Cardiac fibroblast (primary cell): ENCODE measurements at regions not wholly inside any gene's neighbourhood (a gene's known extent, or its start where the extent isn't known, plus 50 kb on each side); places are given as distances from the start of the nearest gene placed in this dataset.

ENCODE experiments used
- DNase-seq, 2 donors: peaks; one replicate each; pipeline versions ENCODE4 v3.0.0 to v3.0.0-alpha.2; 2010; ENCODE audit warnings: low read depth in 2 of 2
- H3K4me3 ChIP-seq, 2 donors: replicated peaks in 1 of 2; 1 replicate in 1 of 2; 2 replicates in 1 of 2; pipeline ENCODE4 v1.5.1; 2011; ENCODE audit warnings: low read depth in 2 of 2, low read length in 2 of 2, mild to moderate bottlenecking in 2 of 2, moderate library complexity in 1 of 2
- TF ChIP-seq, protein P1 (sequence below): IDR thresholded peaks from one replicate; pipeline ENCODE4 v1.5.1; 2011; ENCODE audit warnings: low read depth, mild to moderate bottlenecking, low read length, inconsistent platforms

DNA sequence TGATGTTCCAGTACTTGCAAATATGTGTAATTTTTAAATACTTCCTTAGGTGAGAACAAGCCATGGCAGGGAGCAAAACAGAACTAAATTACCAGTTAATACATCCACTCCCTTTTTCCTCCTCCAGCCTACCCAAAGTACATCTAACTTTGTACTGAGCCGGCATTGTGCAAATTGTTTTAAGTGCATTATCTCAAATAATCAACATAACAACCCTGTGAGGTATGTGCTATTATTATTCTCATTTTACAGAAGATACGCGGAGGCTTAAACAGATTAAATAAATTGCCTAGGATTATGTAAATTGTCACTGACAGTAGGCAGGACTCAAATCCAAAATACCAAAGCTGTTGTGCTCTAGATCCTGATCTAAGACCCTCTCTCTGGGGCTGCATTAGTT, 55.5 kb upstream of the KLF4 start:
- no peak overlapping the region for H3K4me3 ChIP-seq

DNA sequence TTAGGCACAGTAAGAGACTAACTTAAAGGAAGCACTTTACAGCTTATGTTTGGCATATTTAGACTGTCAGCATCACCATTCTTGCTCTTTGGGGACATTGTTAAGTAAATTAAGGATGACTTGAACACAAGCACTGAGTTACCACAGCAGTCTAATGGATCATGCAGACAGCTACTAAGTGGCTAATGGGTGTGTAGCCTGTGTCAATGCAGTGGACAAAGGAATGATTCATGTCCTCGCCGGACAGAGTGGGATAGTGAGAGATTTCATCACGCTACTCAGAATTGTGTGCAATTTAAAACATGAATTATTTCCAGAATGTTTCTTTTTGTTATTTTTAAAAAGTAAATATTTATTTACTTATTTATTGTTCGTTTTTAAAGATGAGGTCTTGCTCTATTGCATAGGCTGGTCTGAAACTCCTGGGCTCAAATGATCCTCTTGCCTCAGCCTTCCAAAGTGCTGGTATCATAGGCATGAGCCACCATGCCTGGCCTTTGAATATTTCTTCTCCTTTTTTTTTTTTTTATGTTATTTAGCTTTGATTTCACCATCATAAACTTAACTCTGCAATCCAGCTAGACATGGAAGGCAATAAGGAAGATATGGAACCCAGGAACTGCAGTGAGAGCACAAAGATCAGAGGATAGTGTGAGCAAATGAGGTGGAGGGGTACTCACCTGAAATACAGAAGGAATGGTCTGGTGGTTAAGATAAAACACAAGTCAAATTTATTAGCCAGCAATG, 53.0 kb upstream of the KLF4 start:
- H3K4me3 ChIP-seq, result no peak overlapping the region
- peak; percentile 20 to 67 for DNase-seq
- TF ChIP-seq, protein P1, sequence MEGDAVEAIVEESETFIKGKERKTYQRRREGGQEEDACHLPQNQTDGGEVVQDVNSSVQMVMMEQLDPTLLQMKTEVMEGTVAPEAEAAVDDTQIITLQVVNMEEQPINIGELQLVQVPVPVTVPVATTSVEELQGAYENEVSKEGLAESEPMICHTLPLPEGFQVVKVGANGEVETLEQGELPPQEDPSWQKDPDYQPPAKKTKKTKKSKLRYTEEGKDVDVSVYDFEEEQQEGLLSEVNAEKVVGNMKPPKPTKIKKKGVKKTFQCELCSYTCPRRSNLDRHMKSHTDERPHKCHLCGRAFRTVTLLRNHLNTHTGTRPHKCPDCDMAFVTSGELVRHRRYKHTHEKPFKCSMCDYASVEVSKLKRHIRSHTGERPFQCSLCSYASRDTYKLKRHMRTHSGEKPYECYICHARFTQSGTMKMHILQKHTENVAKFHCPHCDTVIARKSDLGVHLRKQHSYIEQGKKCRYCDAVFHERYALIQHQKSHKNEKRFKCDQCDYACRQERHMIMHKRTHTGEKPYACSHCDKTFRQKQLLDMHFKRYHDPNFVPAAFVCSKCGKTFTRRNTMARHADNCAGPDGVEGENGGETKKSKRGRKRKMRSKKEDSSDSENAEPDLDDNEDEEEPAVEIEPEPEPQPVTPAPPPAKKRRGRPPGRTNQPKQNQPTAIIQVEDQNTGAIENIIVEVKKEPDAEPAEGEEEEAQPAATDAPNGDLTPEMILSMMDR, result no peak

More for the DNA sequence above, 55.5 kb upstream of the KLF4 start:
- no peak for DNase-seq
- TF ChIP-seq, protein P1, result no peak

DNA sequence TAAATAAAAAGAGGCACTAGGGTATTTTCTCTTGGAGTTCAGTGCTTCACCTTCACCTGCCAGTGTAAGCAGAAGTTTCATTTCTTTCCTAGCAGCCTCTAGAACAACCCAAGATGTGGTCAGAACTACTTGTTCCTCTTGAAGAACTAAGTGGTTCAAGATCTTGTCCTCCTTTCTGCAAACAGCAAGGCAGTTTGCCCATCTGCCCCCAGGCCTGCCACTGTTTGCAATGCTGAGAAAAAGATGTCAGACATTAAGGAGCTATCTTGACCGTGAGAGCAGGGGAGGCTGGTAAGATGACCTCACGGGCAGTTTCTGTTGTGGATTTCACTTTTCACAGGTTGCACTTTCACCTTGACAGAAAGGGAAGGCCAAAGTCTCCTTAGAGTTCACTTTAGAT, 52.0 kb upstream of the KLF4 start:
- no peak for DNase-seq
- H3K4me3 ChIP-seq, result no peak overlapping the region
- TF ChIP-seq, protein P1, result no peak

DNA sequence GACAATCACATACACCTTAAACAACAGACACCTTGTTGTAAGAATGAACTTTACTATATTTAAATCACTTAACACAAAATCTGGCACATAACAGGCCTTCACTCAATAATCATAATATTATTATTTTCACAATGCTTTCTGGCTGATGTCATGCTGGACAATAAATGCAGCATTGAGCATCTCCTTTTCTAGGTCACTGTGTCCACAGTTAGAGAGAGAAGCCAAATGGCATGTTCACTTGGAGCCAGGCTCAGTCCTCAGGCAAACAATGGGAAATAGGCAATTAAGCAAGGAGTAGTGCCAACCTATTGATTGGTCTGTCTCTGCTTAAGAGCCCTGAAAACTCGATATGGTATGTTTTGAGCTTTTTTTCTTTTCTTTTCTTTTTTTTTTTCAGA, 50.6 kb upstream of the KLF4 start:
- no peak overlapping the region for H3K4me3 ChIP-seq
- TF ChIP-seq, protein P1, result no peak
- peak in 1 of 2 donors; percentile 18 for DNase-seq

DNA sequence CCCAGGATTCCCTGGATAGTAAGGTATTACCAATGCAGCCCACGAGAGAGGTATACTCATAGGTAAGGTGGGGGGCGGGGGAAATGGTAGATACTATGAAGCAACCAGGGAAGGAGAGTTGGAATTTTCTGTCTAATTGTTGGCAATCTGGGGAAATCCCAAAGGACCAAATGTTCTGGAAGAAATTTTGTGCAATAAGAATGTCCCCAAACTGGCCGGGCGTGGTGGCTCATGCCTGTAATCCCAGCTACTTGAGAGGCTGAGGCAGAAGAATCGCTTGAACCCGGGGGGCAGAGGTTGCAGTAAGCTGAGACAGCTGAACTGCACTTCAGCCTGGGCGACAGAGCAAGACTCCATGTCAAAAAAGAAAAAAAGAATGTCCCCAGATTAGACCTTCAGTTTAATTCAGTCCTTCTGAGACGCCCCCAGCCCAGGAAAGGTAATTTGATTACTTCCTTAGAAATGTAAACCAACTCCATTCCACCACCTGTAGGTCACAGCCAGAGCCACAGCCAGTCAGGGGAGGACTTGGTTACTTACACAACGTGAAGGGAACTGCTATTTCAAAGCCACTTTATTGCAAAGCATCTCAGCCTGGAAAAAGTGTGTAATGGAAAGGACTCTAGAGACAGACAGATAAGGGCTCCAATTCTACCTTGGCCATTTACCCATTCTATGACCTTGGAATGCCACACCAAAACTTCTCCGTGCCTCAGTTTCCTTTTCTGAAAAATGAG, 50.0 kb upstream of the KLF4 start:
- TF ChIP-seq, protein P1, result peak; percentile 4
- DNase-seq, result no peak
- no peak overlapping the region for H3K4me3 ChIP-seq
